ENCODE measurements at regions not wholly inside any gene's neighbourhood (a gene's known extent, or its start where the extent isn't known, plus 50 kb on each side); places are given as distances from the start of the nearest gene placed in this dataset.

- H3K27me3 Mint-ChIP-seq (ENCODE audit: insufficient read depth, unreplicated experiment): no peaks in the 10 kb centered on the region
- peaks cover 8% of the 10 kb centered on the region for H3K4me1 Mint-ChIP-seq (ENCODE audit: insufficient read depth, unreplicated experiment)
- BruUV-seq (replicated peaks): no TSS peak
- intact Hi-C loops (cut with micrococcal nuclease): no loop called here
- POLR2A ChIA-PET: no interaction called here
- no peaks in the 10 kb centered on the region for H3K36me3 Mint-ChIP-seq (ENCODE audit: insufficient read depth, unreplicated experiment)
- no peak overlapping the region for H3K4me3 Mint-ChIP-seq (ENCODE audit: unreplicated experiment)
- peaks cover 23% of the 10 kb centered on the region for H3K9me3 Mint-ChIP-seq (ENCODE audit: unreplicated experiment)
- CTCF ChIA-PET: no interaction called here
- TF ChIP-seq CTCF (IDR thresholded peaks at IDR 0.05; ENCODE audit: unreplicated experiment): no peak
- no peak overlapping the region for H3K27ac Mint-ChIP-seq (ENCODE audit: low read depth, unreplicated experiment)
- DNase-seq (ENCODE audit: unreplicated experiment): no peak
These were observed 427.5 kb upstream of the MGAT4C start for GRCh38 chr12:86683568-86684304.

- intact Hi-C loops (cut with micrococcal nuclease): no loop called here
- Mint-ChIP-seq H3K4me3 (ENCODE audit: unreplicated experiment) (no peak overlapping the region), H3K27ac (ENCODE audit: low read depth, unreplicated experiment) (no peak overlapping the region), H3K27me3 (ENCODE audit: insufficient read depth, unreplicated experiment) (no peaks in the 10 kb centered on the region), H3K4me1 (ENCODE audit: insufficient read depth, unreplicated experiment) (peaks cover 8% of the 10 kb centered on the region), H3K9me3 (ENCODE audit: unreplicated experiment) (no peaks in the 10 kb centered on the region), H3K36me3 (ENCODE audit: insufficient read depth, unreplicated experiment) (no peaks in the 10 kb centered on the region)
- TF ChIP-seq CTCF (IDR thresholded peaks at IDR 0.05; ENCODE audit: unreplicated experiment): no peak
- DNase-seq (ENCODE audit: unreplicated experiment): no peak
- no TSS peak for BruUV-seq (replicated peaks)
- ChIA-PET POLR2A (no interaction called here), CTCF (no interaction called here)
These were observed 424.9 kb upstream of the MGAT4C start for GRCh38 chr12:86681060-86681459.

GRCh38 chr12:86675197-86675596 is 419.0 kb upstream of the MGAT4C start:
- Mint-ChIP-seq H3K27me3 (ENCODE audit: insufficient read depth, unreplicated experiment) (no peaks in the 10 kb centered on the region), H3K36me3 (ENCODE audit: insufficient read depth, unreplicated experiment) (no peaks in the 10 kb centered on the region), H3K4me3 (ENCODE audit: unreplicated experiment) (no peak overlapping the region), H3K9me3 (ENCODE audit: unreplicated experiment) (no peaks in the 10 kb centered on the region), H3K27ac (ENCODE audit: low read depth, unreplicated experiment) (no peak overlapping the region), H3K4me1 (ENCODE audit: insufficient read depth, unreplicated experiment) (no peaks in the 10 kb centered on the region)
- intact Hi-C loops (cut with micrococcal nuclease): no loop called here
- POLR2A ChIA-PET: no interaction called here
- no TSS peak for BruUV-seq (replicated peaks)
- CTCF ChIA-PET: no interaction called here
- TF ChIP-seq CTCF (IDR thresholded peaks at IDR 0.05; ENCODE audit: unreplicated experiment): no peak
- DNase-seq (ENCODE audit: unreplicated experiment): no peak

- no peaks in the 10 kb centered on the region for H3K36me3 Mint-ChIP-seq (ENCODE audit: insufficient read depth, unreplicated experiment)
- no TSS peak for BruUV-seq (replicated peaks)
- peaks cover 6% of the 10 kb centered on the region for H3K4me1 Mint-ChIP-seq (ENCODE audit: insufficient read depth, unreplicated experiment)
- no peaks in the 10 kb centered on the region for H3K9me3 Mint-ChIP-seq (ENCODE audit: unreplicated experiment)
- DNase-seq (ENCODE audit: unreplicated experiment): no peak
- intact Hi-C loops (cut with micrococcal nuclease): no loop called here
- ChIA-PET POLR2A (no interaction called here), CTCF (no interaction called here)
- no peak for TF ChIP-seq CTCF (IDR thresholded peaks at IDR 0.05; ENCODE audit: unreplicated experiment)
- H3K4me3 Mint-ChIP-seq (ENCODE audit: unreplicated experiment): no peak overlapping the region
- H3K27ac Mint-ChIP-seq (ENCODE audit: low read depth, unreplicated experiment): no peak overlapping the region
- H3K27me3 Mint-ChIP-seq (ENCODE audit: insufficient read depth, unreplicated experiment): no peaks in the 10 kb centered on the region
These were observed 414.8 kb upstream of the MGAT4C start for GRCh38 chr12:86670986-86671385.
